ENCODE measurements at regions not wholly inside any gene's neighbourhood (a gene's known extent, or its start where the extent isn't known, plus 50 kb on each side); places are given as distances from the start of the nearest gene placed in this dataset.

- H4K20me1 ChIP-seq (ENCODE audit: control insufficient read depth, extremely low read depth, insufficient read depth, low read length) = no peaks in the 10 kb centered on the region
- no peak for TF ChIP-seq CTCF (conservative IDR thresholded peaks at IDR 0.05 in 1 of 2, IDR thresholded peaks at IDR 0.05 in 1 of 2; ENCODE audit: low read depth in 1 of 2, low read length in 2 of 2)
- TF ChIP-seq EZH2 (IDR thresholded peaks at IDR 0.05; ENCODE audit: low read length, missing control alignments) = no peak
- DNase-seq (ENCODE audit: low read depth in 2 of 2) = peak in 1 of 2 donors; percentile 69
- no peak overlapping the region for H3K9ac ChIP-seq (ENCODE audit: insufficient read depth, low read length)
- H3K4me3 ChIP-seq (replicated peaks in 1 of 4; ENCODE audit: control extremely low read depth in 1 of 4, insufficient read depth in 1 of 4, low read depth in 3 of 4, low read length in 4 of 4) = no peak overlapping the region
- no peaks in the 10 kb centered on the region for H3K9me3 ChIP-seq (ENCODE audit: control insufficient read depth, insufficient read depth, low read depth, low read length)
- H2AFZ ChIP-seq (ENCODE audit: low read length) = no peak overlapping the region
- H3K27ac ChIP-seq (ENCODE audit: insufficient read depth, low read length) = no peak overlapping the region
- no peaks in the 10 kb centered on the region for H3K4me1 ChIP-seq (ENCODE audit: control insufficient read depth, extremely low read depth, insufficient read depth, low read length)
- no peaks in the 10 kb centered on the region for H3K36me3 ChIP-seq (ENCODE audit: control insufficient read depth, insufficient read depth, low read length)
- no peaks in the 10 kb centered on the region for H3K79me2 ChIP-seq (ENCODE audit: control insufficient read depth, insufficient read depth, low read length)
- no peak overlapping the region for H3K4me2 ChIP-seq (ENCODE audit: extremely low read depth, insufficient read depth, low read length)
- no peaks in the 10 kb centered on the region for H3K27me3 ChIP-seq (ENCODE audit: control insufficient read depth, insufficient read depth, low read length)
Measured at GRCh38 chr4:23213198-23213597, 520.5 kb downstream of the GBA3 start.

DNA sequence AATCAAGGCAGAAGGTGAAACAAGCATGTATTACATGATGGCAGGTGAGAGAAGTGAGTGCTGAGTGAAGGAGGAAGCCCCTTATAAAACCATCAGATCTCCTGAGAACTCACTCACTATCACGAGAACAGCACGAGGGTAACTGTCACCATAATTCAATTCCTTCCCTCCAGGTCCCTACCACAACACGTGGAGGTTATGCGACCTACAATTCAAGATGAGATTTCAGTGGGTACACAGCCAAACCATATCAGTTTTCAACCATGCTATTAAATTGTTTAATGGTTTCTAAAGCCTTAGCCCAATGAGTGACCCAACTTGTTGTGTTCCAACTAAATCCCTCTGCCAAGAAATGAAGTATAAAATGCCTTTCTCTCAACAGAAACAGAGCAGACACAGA lies 519.8 kb downstream of the GBA3 start:
- H3K36me3 ChIP-seq (ENCODE audit: control insufficient read depth, insufficient read depth, low read length) = no peaks in the 10 kb centered on the region
- H3K4me2 ChIP-seq (ENCODE audit: extremely low read depth, insufficient read depth, low read length) = no peak overlapping the region
- peak in 1 of 2 donors; percentile 7 for DNase-seq (ENCODE audit: low read depth in 2 of 2)
- no peak overlapping the region for H3K27ac ChIP-seq (ENCODE audit: insufficient read depth, low read length)
- no peaks in the 10 kb centered on the region for H3K27me3 ChIP-seq (ENCODE audit: control insufficient read depth, insufficient read depth, low read length)
- H3K9me3 ChIP-seq (ENCODE audit: control insufficient read depth, insufficient read depth, low read depth, low read length) = no peaks in the 10 kb centered on the region
- H3K9ac ChIP-seq (ENCODE audit: insufficient read depth, low read length) = no peak overlapping the region
- H4K20me1 ChIP-seq (ENCODE audit: control insufficient read depth, extremely low read depth, insufficient read depth, low read length) = no peaks in the 10 kb centered on the region
- H3K4me3 ChIP-seq (replicated peaks in 1 of 4; ENCODE audit: control extremely low read depth in 1 of 4, insufficient read depth in 1 of 4, low read depth in 3 of 4, low read length in 4 of 4) = no peak overlapping the region
- H3K79me2 ChIP-seq (ENCODE audit: control insufficient read depth, insufficient read depth, low read length) = no peaks in the 10 kb centered on the region
- H2AFZ ChIP-seq (ENCODE audit: low read length) = no peak overlapping the region
- no peaks in the 10 kb centered on the region for H3K4me1 ChIP-seq (ENCODE audit: control insufficient read depth, extremely low read depth, insufficient read depth, low read length)
- TF ChIP-seq CTCF (conservative IDR thresholded peaks at IDR 0.05 in 1 of 2, IDR thresholded peaks at IDR 0.05 in 1 of 2; ENCODE audit: low read depth in 1 of 2, low read length in 2 of 2) = no peak
- TF ChIP-seq EZH2 (IDR thresholded peaks at IDR 0.05; ENCODE audit: low read length, missing control alignments) = no peak

GRCh38 chr4:23207059-23207458 lies 514.3 kb downstream of the GBA3 start:
- H3K36me3 ChIP-seq (ENCODE audit: control insufficient read depth, insufficient read depth, low read length) = no peaks in the 10 kb centered on the region

More at GRCh38 chr4:23207059-23207458, 514.3 kb downstream of the GBA3 start:
- H3K27me3 ChIP-seq (ENCODE audit: control insufficient read depth, insufficient read depth, low read length) = no peaks in the 10 kb centered on the region
- no peak for DNase-seq (ENCODE audit: low read depth in 2 of 2)
- TF ChIP-seq EZH2 (IDR thresholded peaks at IDR 0.05; ENCODE audit: low read length, missing control alignments) (no peak), CTCF (conservative IDR thresholded peaks at IDR 0.05 in 1 of 2, IDR thresholded peaks at IDR 0.05 in 1 of 2; ENCODE audit: low read depth in 1 of 2, low read length in 2 of 2) (no peak)
- no peak overlapping the region for H3K27ac ChIP-seq (ENCODE audit: insufficient read depth, low read length)
- no peak overlapping the region for H3K4me3 ChIP-seq (replicated peaks in 1 of 4; ENCODE audit: control extremely low read depth in 1 of 4, insufficient read depth in 1 of 4, low read depth in 3 of 4, low read length in 4 of 4)
- H3K4me2 ChIP-seq (ENCODE audit: extremely low read depth, insufficient read depth, low read length) = no peak overlapping the region
- H3K79me2 ChIP-seq (ENCODE audit: control insufficient read depth, insufficient read depth, low read length) = no peaks in the 10 kb centered on the region
- no peaks in the 10 kb centered on the region for H3K4me1 ChIP-seq (ENCODE audit: control insufficient read depth, extremely low read depth, insufficient read depth, low read length)
- no peak overlapping the region for H3K9ac ChIP-seq (ENCODE audit: insufficient read depth, low read length)
- H2AFZ ChIP-seq (ENCODE audit: low read length) = no peak overlapping the region
- no peaks in the 10 kb centered on the region for H3K9me3 ChIP-seq (ENCODE audit: control insufficient read depth, insufficient read depth, low read depth, low read length)
- no peaks in the 10 kb centered on the region for H4K20me1 ChIP-seq (ENCODE audit: control insufficient read depth, extremely low read depth, insufficient read depth, low read length)

Measured in fibroblast of lung (primary cell).